ENCODE measurements at regions not wholly inside any gene's neighbourhood (a gene's known extent, or its start where the extent isn't known, plus 50 kb on each side); places are given as distances from the start of the nearest gene placed in this dataset.

DNA sequence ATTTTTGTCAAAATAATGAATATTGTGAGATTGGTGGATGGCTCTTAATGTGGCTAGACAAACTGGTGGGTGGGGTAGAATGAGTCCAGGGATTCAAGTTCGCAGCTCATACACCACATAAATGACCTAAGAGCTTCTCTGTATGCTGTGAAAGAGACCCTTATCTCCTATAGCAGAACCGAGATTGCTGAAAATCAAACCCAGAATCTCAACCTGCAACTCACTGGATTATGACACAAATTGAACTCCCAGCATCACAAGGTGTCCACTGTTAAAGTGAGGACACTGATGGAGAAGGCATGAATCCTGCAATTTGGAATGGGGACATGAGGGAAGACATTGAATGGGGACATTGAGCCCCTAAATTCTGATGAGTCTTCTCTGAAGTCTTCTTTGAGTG lies 51.3 kb upstream of the CNKSR3 start:
- no peak overlapping the region for H3K27ac ChIP-seq (ENCODE audit: low read depth in 1 of 2, low read length in 1 of 2)
- peaks cover 0 to 2% (median 0%) of the 10 kb centered on the region in 4 donors for H3K9me3 ChIP-seq (ENCODE audit: control insufficient read depth in 4 of 4, insufficient read depth in 3 of 4, low read length in 3 of 4)
- no peaks in the 10 kb centered on the region for H3K27me3 ChIP-seq (ENCODE audit: control insufficient read depth in 3 of 3, insufficient read depth in 3 of 3, low read length in 2 of 3)
- no peaks in the 10 kb centered on the region for H3K4me1 ChIP-seq (ENCODE audit: control insufficient read depth in 5 of 5, insufficient read depth in 5 of 5, low read length in 5 of 5)
- H3K4me3 ChIP-seq, result no peak overlapping the region
- H3K9ac ChIP-seq (ENCODE audit: insufficient read depth in 1 of 2, low read length in 2 of 2), result no peak overlapping the region
- 89 to 91% methylated on average over 2 of the region's 2 CpGs for WGBS, 2 donors
- TF ChIP-seq, protein P1, sequence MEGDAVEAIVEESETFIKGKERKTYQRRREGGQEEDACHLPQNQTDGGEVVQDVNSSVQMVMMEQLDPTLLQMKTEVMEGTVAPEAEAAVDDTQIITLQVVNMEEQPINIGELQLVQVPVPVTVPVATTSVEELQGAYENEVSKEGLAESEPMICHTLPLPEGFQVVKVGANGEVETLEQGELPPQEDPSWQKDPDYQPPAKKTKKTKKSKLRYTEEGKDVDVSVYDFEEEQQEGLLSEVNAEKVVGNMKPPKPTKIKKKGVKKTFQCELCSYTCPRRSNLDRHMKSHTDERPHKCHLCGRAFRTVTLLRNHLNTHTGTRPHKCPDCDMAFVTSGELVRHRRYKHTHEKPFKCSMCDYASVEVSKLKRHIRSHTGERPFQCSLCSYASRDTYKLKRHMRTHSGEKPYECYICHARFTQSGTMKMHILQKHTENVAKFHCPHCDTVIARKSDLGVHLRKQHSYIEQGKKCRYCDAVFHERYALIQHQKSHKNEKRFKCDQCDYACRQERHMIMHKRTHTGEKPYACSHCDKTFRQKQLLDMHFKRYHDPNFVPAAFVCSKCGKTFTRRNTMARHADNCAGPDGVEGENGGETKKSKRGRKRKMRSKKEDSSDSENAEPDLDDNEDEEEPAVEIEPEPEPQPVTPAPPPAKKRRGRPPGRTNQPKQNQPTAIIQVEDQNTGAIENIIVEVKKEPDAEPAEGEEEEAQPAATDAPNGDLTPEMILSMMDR (IDR thresholded peaks at IDR 0.05; ENCODE audit: control extremely low read depth, extremely low read depth), result no peak
- H3K36me3 ChIP-seq (ENCODE audit: control insufficient read depth in 4 of 4, insufficient read depth in 4 of 4, low read length in 4 of 4), result no peaks in the 10 kb centered on the region
- ATAC-seq (ENCODE audit: insufficient read depth, low FRiP score) (no peak), DNase-seq (no peak)

DNA sequence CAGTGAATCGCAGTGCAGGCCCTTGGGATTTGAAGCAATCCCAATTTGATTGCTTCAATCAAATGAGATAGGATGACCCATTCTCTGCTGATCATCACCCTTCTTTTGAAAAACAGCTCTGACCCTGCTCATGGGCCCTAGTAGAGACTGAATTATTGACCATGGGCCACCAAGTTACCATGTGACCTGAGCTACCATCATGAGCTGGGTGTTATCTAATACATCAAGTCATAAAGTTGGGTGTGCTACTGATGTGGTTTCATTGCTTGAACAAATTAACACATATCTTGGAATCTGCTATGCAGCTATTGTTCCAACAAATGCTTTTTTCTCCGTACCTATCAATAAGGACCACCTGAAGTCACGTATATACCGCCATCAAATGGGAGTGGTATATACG lies 54.8 kb upstream of the CNKSR3 start:
- TF ChIP-seq, protein P1 (IDR thresholded peaks at IDR 0.05; ENCODE audit: control extremely low read depth, extremely low read depth), result no peak
- DNase-seq (no peak), ATAC-seq (ENCODE audit: insufficient read depth, low FRiP score) (no peak)
- Histone ChIP-seq H3K4me3 (no peak overlapping the region), H3K27me3 (ENCODE audit: control insufficient read depth in 3 of 3, insufficient read depth in 3 of 3, low read length in 2 of 3) (no peaks in the 10 kb centered on the region), H3K36me3 (ENCODE audit: control insufficient read depth in 4 of 4, insufficient read depth in 4 of 4, low read length in 4 of 4) (no peaks in the 10 kb centered on the region), H3K4me1 (ENCODE audit: control insufficient read depth in 5 of 5, insufficient read depth in 5 of 5, low read length in 5 of 5) (peaks cover 0 to 8% (median 0%) of the 10 kb centered on the region in 5 donors), H3K27ac (ENCODE audit: low read depth in 1 of 2, low read length in 1 of 2) (no peak overlapping the region), H3K9me3 (ENCODE audit: control insufficient read depth in 4 of 4, insufficient read depth in 3 of 4, low read length in 3 of 4) (peaks cover 0 to 2% (median 0%) of the 10 kb centered on the region in 4 donors), H3K9ac (ENCODE audit: insufficient read depth in 1 of 2, low read length in 2 of 2) (no peak overlapping the region)
- 95 to 97% methylated on average over 5 of the region's 5 CpGs for WGBS, 2 donors

DNA sequence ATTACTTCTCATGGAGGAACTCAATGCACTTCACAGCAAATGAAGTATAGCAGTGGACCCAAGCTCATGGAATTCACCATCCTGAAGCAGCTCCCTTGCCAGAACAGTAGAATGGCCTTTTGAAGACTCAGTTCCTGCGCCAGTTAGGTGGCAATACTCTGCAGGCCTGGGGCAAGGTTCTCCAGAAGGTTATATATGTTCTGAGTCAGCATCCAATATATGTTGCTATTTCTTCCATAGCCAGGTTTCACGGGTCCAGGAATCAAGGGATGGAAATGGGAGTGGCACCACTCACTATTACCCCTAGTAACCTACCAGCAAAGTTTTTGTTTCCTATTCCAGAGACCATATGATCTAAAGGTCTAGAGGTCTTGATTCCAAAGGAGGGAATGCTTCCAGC lies 56.4 kb upstream of the CNKSR3 start:
- H3K4me1 ChIP-seq (ENCODE audit: control insufficient read depth in 5 of 5, insufficient read depth in 5 of 5, low read length in 5 of 5), result peaks cover 0 to 9% (median 0%) of the 10 kb centered on the region in 5 donors
- WGBS, 2 donors, result 95 to 98% methylated on average over 2 of the region's 2 CpGs
- ATAC-seq (ENCODE audit: insufficient read depth, low FRiP score) (no peak), DNase-seq (no peak)
- no peaks in the 10 kb centered on the region for H3K27me3 ChIP-seq (ENCODE audit: control insufficient read depth in 3 of 3, insufficient read depth in 3 of 3, low read length in 2 of 3)
- no peak overlapping the region for H3K27ac ChIP-seq (ENCODE audit: low read depth in 1 of 2, low read length in 1 of 2)
- H3K36me3 ChIP-seq (ENCODE audit: control insufficient read depth in 4 of 4, insufficient read depth in 4 of 4, low read length in 4 of 4), result no peaks in the 10 kb centered on the region
- TF ChIP-seq, protein P1 (IDR thresholded peaks at IDR 0.05; ENCODE audit: control extremely low read depth, extremely low read depth), result no peak
- H3K9ac ChIP-seq (ENCODE audit: insufficient read depth in 1 of 2, low read length in 2 of 2), result no peak overlapping the region
- H3K9me3 ChIP-seq (ENCODE audit: control insufficient read depth in 4 of 4, insufficient read depth in 3 of 4, low read length in 3 of 4), result peaks cover 0 to 2% (median 0%) of the 10 kb centered on the region in 4 donors
- H3K4me3 ChIP-seq, result no peak overlapping the region

DNA sequence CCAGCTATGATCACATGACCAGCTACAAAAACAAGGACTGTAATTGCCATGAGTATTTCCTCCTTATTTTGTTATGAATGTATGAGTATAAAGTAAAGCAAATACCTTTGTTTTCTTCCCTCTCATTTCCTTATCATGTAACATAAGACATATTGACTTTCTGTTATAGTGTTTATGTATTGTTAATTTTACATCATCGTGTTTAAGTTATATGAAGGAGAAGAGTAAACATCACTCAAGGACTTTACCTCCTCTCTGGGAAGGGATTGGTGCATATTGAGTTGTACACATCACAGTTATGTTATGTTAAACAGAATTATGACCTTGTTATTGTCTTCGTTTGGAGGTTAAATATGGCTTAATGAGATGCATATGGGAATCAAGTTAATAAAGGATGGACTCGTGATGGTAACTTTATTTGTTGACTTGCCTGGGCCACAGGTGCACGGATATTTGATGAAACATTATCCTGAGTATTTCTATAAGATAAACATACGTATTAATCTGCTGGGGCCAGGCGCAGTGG lies 57.3 kb upstream of the CNKSR3 start:
- peaks cover 0 to 17% (median 0%) of the 10 kb centered on the region in 5 donors for H3K4me1 ChIP-seq (ENCODE audit: control insufficient read depth in 5 of 5, insufficient read depth in 5 of 5, low read length in 5 of 5)
- H3K36me3 ChIP-seq (ENCODE audit: control insufficient read depth in 4 of 4, insufficient read depth in 4 of 4, low read length in 4 of 4), result no peaks in the 10 kb centered on the region
- H3K9ac ChIP-seq (ENCODE audit: insufficient read depth in 1 of 2, low read length in 2 of 2), result no peak overlapping the region
- no peaks in the 10 kb centered on the region for H3K27me3 ChIP-seq (ENCODE audit: control insufficient read depth in 3 of 3, insufficient read depth in 3 of 3, low read length in 2 of 3)
- H3K27ac ChIP-seq (ENCODE audit: low read depth in 1 of 2, low read length in 1 of 2), result no peak overlapping the region
- 79 to 90% methylated on average over 6 of the region's 6 CpGs for WGBS, 2 donors
- ATAC-seq (ENCODE audit: insufficient read depth, low FRiP score) (no peak), DNase-seq (no peak)
- no peak overlapping the region for H3K4me3 ChIP-seq
- peaks cover 0 to 2% (median 0%) of the 10 kb centered on the region in 4 donors for H3K9me3 ChIP-seq (ENCODE audit: control insufficient read depth in 4 of 4, insufficient read depth in 3 of 4, low read length in 3 of 4)
- TF ChIP-seq, protein P1 (IDR thresholded peaks at IDR 0.05; ENCODE audit: control extremely low read depth, extremely low read depth), result no peak
